ENCODE measurements at regions not wholly inside any gene's neighbourhood (a gene's known extent, or its start where the extent isn't known, plus 50 kb on each side); places are given as distances from the start of the nearest gene placed in this dataset.

DNA sequence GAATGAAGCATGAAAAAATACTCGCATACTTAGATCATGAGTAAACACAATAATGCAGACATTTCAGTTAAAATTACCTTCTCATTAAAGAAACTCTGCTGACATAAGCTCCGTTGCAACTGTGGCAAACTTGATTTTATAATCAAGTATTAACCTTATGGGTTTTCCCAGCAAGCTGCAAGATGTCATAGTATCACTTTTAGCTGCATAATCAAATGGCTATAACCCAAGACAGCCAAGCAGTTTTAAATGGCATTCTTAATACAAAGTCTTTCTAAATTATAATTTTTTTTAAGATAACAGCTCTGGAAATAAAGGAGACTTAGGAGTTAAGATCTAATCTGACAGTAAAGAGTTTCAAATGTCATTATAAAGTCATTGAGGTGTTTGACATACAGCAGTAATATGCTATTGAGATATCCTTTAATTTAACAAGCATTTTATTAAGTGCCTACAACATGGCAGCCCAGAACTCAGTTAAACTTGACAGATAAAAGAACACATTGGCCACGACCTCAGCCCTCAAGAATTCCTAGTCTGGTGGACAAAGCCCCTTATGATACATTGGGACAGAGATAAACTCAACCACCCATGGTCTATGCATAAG is 163.1 kb upstream of the FAT3 start:
- dilution Hi-C loops (cut with HindIII; ENCODE audit: low sequenced_read_pairs, unreplicated experiment) = no loop called here
- Histone ChIP-seq H3K27me3 (ENCODE audit: control insufficient read depth, insufficient read depth, low read length) (no peaks in the 10 kb centered on the region), H2BK20ac (ENCODE audit: low read depth, low read length) (no peak overlapping the region), H4K5ac (ENCODE audit: low read depth, low read length) (no peak overlapping the region), H3K23ac (ENCODE audit: low read depth, low read length) (no peak overlapping the region), H4K91ac (ENCODE audit: insufficient read depth, low read depth, low read length) (no peak overlapping the region), H3K9ac (ENCODE audit: low read depth, low read length) (no peak overlapping the region), H3K4me2 (ENCODE audit: low read depth, low read length) (no peak overlapping the region), H2BK5ac (ENCODE audit: low read depth, low read length, poor library complexity, severe bottlenecking) (no peak overlapping the region), H3K9me3 (ENCODE audit: control insufficient read depth, insufficient read depth, low read length) (no peaks in the 10 kb centered on the region), H4K8ac (ENCODE audit: low read depth in 2 of 2, low read length in 2 of 2) (no peak overlapping the region), H3K9me1 (ENCODE audit: insufficient read depth, low read length) (no peaks in the 10 kb centered on the region), H3K18ac (ENCODE audit: low read depth, low read length) (no peak overlapping the region), H3K4me3 (ENCODE audit: insufficient read depth, low read depth, low read length) (no peak overlapping the region), H3K79me1 (ENCODE audit: low read depth in 1 of 2, low read length in 2 of 2) (no peaks in the 10 kb centered on the region), H3K36me3 (ENCODE audit: control insufficient read depth, insufficient read depth, low read length) (no peaks in the 10 kb centered on the region), H2AK9ac (replicated peaks; ENCODE audit: low read depth, low read length, poor library complexity) (no peak overlapping the region), H3K27ac (ENCODE audit: insufficient read depth, low read length) (no peak overlapping the region), H3K56ac (ENCODE audit: extremely low read depth, insufficient read depth, low read length) (no peak overlapping the region), H3K14ac (replicated peaks; ENCODE audit: low read depth, low read length) (no peak overlapping the region), H2BK120ac (ENCODE audit: low read depth, low read length) (no peak overlapping the region), H2AFZ (replicated peaks; ENCODE audit: low read length, poor library complexity) (no peak overlapping the region), H4K20me1 (ENCODE audit: insufficient read depth, low read length) (no peaks in the 10 kb centered on the region), H3K4me1 (ENCODE audit: control insufficient read depth, insufficient read depth, low read length) (no peaks in the 10 kb centered on the region), H2BK15ac (ENCODE audit: low read depth, low read length) (no peak overlapping the region), H3K4ac (ENCODE audit: low read depth, low read length) (no peak overlapping the region), H2AK5ac (ENCODE audit: low read depth, low read length) (no peak overlapping the region)
- TF ChIP-seq USF2 (IDR thresholded peaks at IDR 0.05; ENCODE audit: low read depth, low read length) (no peak), CHD1 (IDR thresholded peaks at IDR 0.05; ENCODE audit: low read depth, low read length) (no peak), MAFK (IDR thresholded peaks at IDR 0.05; ENCODE audit: low read depth, low read length) (no peak), RCOR1 (IDR thresholded peaks at IDR 0.05; ENCODE audit: insufficient replicate concordance, low read length) (no peak), SMC3 (IDR thresholded peaks at IDR 0.05; ENCODE audit: low read depth, low read length) (no peak), ELK1 (IDR thresholded peaks at IDR 0.05; ENCODE audit: borderline replicate concordance, low read depth, low read length) (no peak), POLR2A (IDR thresholded peaks at IDR 0.05; ENCODE audit: low read depth, low read length) (no peak), BHLHE40 (IDR thresholded peaks at IDR 0.05; ENCODE audit: low read depth, low read length) (no peak), NFE2L2 (IDR thresholded peaks at IDR 0.05; ENCODE audit: low read depth, low read length) (no peak), CEBPB (IDR thresholded peaks at IDR 0.05; ENCODE audit: low read depth, low read length) (no peak), MAZ (IDR thresholded peaks at IDR 0.05; ENCODE audit: borderline replicate concordance, low read depth, low read length) (no peak), RAD21 (IDR thresholded peaks at IDR 0.05; ENCODE audit: low read length) (no peak), FOS (IDR thresholded peaks at IDR 0.05; ENCODE audit: low read depth, low read length) (no peak), MXI1 (IDR thresholded peaks at IDR 0.05; ENCODE audit: borderline replicate concordance, low read depth, low read length) (no peak), RFX5 (IDR thresholded peaks at IDR 0.05; ENCODE audit: low read depth, low read length) (no peak), CTCF (conservative IDR thresholded peaks at IDR 0.05; ENCODE audit: low read depth, low read length) (no peak)
- DNase-seq (no peak), ATAC-seq (ENCODE audit: low read depth) (no peak)
- in situ Hi-C loops (cut with MboI; ENCODE audit: low sequenced_read_pairs) = no loop called here
- no CpG with 5 or more reads among the region's 3 CpGs for WGBS, 2 experiments (ENCODE audit: extremely low coverage in 2 of 2, insufficient read length in 1 of 2)
- intact Hi-C loops (cut with micrococcal nuclease) = no loop called here
- BruUV-seq (replicated peaks) = no TSS peak
- ChIA-PET CTCF (no interaction called here), POLR2A (ENCODE audit: unreplicated experiment) (no interaction called here)

All from IMR-90 (cell line).